EH (cell line): ENCODE measurements at regions not wholly inside any gene's neighbourhood (a gene's known extent, or its start where the extent isn't known, plus 50 kb on each side); places are given as distances from the start of the nearest gene placed in this dataset.

Experiments
- DNase-seq: peaks from one replicate; pipeline ENCODE4 v3.0.0-alpha.2; 2015; ENCODE audit warnings: low read depth

DNA sequence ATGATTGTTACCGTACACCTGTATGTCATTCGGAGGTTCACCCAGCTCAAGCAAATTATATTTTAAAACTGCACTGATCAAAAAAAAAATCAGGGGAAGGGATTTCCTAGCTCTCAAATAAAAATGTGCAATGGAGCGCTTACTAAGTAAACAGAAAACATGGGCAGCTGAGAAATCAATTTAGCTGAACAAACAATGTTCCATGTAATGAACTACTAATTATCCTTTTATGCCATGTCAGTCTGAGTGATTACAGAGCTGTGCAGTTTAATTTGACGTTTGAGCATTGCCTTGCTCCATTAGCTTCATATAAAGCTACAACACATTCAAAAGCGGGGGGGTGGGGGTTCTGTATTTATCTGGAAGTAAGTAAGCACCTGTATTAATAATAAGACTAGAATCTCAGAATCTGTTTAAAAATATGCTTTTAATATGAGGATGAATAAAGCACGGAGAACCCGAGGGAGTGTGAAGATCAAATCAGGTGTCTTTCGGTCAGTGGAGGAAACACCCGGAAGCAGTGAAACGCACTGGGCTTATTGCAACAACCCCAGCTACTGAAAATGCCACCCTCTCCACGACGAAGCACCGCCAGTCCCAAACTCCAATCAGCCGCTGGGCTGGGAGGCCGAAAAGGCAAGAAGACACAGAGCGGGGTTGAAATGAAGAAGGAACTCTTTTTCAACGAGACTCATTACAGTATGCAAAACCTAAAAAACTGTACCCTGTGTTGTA, 196.5 kb upstream of the ATP11B start:
- DNase-seq = no peak

DNA sequence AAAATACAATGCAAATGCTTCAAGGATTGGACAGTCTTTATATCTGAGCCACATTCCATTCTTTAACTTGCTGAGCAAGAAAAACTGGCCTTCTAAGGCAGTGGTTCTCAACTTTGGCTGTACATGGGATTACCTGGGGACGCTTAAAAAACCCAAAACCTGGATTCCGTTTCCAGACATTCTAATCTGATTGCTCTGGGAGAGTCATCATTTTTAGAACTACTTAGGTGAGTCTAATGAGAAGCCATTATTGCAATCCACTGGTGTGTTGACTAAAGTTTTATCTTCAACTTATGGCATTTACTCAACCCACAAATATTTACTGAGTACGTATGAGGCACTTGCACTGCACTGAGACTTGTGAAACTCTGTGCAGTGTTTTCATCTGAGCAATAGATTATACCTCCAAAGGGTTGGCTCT, 195.7 kb upstream of the ATP11B start:
- no peak for DNase-seq

DNA sequence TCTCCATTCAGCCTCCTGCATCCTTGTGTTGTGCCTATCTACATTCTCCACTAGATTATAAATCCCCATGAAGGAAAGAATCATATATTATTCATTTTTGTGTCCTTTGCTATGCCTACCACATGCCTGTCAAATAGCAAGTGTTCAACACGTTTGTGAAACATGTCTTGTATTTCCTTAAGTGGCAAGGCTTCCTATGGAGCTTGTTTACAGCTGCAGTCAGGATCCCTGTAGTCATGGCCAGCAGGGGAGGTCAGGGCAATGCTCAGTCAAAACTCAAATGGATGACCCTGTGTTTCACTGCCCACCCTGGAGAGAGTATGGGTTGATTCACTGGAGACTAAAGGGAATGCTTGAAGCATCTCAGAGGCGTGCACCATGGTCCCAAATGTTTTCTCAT, 191.7 kb upstream of the ATP11B start:
- no peak for DNase-seq

DNA sequence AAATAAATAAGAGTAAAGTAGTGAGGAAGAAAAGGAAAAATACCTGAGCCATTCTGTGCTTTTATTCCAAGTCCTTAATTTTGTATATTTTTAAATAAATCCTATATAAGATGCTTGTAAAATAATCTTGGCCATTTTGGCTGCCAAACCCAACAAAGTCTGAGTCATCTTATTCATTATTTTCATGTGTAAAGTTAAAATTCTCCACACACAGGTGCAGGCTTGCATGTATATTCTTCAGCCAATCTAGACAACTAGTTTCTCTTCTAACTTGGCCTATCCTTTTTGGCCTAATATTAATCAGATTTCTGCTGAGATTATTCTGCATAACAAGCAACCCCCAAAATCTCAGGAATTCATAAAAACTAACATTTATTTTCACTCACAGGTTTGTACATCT, 189.8 kb upstream of the ATP11B start:
- no peak for DNase-seq

DNA sequence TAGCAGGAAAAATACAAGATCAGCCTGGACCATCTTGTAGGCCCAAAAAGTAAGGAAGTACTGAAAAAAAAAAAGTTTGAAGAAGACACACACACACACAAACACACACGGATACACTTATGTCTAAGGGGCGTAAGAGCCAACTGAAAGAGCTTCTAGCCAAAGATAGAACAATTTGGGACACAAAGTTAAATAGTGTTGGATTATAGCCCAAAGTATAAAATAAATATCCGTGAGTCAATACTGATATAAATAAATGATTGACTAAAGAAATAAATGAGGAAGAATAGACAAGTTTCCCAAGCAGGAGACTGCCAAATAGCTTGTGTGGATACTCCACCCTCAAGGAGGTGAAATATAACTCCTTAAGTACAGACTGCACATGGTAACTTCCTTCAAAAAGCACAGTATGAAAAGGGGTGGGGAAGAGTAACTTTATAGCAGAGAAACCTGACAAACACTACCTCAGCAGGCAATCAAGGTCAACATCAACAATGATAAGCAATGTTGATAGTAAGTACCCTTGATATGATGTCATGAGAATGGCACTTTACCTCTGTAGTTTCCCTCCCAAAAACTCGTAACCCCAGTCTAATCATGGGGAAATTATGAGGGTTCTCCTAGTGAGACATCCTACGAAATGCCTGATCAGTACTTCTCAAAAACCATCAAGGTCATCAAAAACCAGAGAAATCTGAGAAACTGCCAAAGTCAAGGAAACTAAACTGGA, 187.3 kb upstream of the ATP11B start:
- DNase-seq = no peak

DNA sequence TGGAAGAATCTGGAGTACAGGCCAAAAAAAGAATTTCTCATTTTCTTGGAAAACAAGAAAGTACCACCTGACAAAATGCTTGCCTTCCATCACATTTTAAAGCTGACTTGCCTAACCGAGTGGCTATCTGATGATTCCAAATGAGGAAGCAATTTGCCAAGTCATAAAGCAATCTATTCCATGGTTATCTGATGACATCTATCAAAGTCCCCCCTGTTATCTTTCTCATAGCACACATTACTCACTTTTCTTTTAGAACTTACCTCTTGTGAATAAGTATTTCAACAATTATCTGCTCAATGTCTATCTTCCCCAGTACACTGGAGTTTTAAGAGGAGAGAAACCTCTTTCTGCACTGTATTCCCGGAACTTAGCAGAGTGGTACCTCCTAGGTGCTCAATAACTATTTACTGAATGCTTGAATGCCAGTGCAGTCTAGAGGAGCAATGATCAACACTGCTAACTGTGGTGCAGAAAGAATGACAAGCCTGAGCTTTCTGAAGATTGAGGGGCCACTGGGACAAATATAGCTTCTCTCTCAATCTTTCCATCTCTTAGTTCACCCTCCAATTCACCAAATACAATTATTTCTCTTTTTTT, 186.3 kb upstream of the ATP11B start:
- DNase-seq = no peak

DNA sequence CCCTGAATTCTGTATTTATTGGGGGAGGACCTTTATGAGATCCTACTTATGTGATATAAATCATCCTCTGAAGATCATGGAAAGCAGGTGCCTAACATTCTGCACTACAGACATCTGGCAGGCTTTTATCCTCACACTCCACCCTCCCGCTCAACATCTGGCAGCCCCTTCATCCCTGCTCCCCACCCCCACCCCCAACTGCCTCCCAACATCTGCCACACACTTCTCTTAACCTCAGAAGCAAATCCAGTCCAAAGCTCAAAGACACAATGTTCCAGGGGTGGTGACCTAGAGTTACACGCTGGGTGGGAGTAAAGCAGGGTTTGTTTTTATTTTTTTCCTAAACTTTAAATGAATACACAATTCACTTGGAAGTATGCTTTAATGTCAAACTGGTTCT, 184.5 kb upstream of the ATP11B start:
- DNase-seq = no peak

DNA sequence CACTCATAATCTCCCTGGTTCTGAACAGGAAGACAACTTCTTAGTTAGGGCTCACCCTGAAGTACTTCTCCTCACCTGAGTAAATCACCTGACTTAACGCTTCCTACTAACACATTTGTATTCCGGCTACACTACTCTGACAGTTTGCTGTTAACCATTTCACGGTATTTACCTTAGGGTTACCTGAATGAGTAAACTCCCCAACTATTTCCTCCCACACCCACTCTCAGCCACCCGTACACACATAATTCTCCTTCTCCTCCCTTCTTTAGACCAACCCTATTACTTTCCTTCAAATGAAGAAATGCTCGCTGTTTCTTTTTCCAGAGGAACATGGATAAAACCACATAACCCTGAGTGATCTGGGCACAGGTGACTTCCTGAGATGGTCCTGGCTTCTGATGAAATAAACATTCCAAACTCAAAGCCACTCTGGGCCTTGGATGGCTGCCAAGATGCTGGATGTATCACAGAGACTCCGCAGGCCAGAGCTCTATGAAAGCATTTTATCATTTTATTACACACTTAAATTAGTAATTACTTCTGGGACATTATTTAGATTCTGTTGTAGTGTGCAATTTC, 183.6 kb upstream of the ATP11B start:
- no peak for DNase-seq

DNA sequence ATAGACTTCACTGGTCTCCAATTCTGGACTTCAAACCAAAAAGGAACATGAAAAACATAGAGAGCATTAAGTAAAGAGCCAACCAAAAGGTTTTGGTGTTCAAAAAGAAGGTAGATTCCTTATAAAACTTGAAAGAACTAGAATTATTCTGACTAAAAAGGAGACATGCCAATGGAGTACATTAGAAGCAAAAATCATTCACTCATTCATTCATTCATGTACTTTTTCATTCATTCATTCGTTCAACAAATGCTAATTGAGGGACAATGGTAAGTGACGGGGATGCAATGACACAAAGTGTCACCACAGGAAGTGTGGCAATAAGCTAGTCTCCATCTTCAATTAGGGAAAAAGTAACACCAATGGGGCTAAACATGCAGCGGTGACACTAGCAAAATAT, 181.0 kb upstream of the ATP11B start:
- DNase-seq = no peak

DNA sequence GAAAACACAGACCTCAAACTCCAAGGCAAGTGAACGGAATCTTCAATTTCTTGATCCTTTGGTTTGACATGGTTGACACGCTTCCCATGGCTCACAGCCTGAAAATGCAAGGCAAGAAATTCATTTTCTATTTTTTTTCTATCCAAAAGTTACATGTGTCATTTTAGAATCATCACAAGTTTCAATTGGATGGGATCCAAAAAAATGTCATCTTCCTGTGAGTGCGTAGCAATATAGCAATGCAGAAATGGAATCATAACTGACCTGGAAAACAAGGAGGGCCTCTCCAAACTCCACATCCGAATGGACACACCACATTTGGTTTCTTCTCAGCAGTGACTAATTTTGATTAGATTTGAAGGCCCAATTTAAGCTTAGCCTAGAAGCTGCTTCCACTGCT, 175.8 kb upstream of the ATP11B start:
- no peak for DNase-seq

DNA sequence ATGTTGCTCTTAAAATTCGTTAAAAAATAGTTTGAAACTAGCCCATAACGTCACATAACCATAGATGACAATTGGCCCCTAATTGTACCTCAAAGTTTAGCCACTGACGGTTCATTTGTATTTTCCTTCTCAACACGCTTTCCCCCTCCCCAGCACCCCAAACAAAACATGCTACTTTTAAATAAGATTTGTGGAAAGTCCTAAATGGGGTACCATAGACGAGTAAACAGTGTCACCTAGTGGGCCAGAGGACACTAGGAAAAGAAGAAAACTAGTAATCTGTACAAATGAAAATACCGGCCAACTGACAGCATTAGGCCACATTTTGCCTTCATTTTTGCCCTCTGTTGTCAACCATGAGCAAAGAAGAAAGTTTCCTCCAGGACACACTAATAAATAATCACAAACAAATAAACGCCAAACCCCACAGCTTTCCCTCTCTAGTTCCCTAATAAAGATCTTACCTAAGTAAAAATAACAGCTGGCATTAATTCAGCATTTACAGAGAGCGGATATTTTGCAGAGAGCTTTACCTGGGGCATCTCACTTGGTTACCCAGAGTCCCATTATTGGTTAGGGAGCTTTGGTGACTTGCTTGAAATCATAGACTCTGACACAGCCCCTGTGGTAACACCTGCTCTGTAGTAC, 175.1 kb upstream of the ATP11B start:
- no peak for DNase-seq

DNA sequence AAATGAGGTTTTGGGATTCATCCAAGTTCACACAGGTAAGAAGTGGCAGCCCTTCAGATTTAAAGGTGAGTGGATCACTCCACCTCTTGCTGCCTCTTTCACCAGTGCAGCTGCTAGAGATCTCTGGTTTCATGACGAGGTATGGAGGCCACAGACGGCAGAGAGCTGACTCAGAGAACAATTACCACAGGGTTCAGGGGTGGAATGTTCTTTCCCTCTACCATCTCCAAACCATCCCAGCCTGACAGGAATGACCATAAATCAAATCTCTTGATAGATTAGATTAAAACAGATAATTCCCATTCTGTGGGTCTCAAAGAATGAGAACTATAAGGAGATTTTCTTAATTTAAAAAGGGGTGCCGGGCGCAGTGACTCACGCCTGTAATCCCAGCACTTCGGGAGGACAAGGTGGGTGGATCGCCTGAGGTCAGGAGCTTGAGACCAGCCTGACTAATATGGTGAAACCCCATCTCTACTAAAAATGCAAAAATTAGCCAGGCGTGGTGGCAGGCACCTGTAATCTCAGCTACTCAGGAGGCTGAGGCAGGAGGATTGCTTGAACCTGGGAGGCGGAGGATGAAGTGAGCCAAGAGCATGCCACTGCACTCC, 174.2 kb upstream of the ATP11B start:
- DNase-seq = no peak

DNA sequence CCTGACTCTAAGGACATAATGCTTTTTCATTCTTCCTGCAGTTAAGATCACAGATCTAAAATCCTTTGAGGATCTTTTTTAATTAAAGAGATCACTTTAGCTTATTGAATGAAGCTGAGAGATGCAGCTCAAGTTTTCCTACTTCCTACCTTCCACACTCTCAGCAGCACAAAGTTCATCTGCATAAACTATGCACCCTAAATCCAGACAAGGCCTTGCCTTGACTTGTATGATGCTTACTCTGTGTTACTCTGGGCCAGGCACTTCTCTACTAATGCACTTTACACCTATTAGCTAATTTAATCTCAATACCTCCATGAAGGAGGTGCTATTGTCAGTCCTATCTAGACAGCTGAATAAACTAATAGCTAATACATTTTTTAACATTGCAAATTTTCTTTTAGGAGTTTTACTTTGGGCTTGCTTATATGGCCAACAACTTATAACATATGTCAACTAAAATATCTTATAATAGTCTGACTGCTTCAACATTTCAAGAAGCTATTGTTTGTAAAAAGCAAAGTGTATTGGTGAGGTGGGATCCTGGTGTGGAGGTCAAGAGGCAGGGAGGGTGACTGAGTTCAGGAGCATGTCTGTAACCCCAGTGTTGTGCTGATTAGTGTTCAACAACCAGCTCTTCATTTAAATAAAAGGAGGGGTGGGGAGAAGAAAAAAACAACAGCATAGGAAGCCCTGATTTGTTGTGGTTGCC, 172.4 kb upstream of the ATP11B start:
- DNase-seq = no peak

DNA sequence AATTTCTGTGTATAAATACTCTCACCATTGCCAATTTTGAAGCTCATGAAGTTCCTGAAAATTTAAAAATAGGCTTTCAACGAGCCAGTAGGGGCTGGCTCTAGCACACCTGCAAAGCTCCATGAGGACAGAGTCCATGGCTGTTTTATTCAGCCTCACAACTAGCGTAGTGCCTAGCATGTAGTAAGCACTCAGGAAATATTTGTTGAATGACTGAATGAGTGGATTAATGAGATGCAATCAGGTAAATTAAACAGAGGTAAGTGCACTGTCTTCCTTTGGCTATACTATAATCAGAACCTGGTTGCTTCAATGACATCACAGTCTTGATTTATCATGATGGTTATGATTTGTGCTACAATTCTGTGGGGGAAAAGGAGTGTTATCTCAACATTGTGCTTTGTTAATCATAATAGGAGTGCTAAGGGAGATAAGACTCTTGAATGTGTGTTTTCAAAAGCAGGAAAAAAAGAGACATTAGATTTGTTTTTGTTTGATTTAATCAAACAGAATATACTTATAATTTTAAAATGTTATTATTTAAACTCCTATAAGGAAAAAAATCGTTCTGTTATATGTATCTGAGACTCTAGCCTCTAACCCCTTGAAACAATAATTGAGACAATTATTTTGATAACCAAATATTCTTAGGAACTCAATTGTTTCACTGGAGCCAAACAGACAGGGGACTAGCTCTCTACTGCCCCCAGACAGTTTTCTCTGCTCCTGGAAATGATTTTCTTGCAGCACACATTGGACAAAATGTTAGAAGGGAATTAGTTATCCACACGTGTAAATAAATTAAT, 171.7 kb upstream of the ATP11B start:
- no peak for DNase-seq

DNA sequence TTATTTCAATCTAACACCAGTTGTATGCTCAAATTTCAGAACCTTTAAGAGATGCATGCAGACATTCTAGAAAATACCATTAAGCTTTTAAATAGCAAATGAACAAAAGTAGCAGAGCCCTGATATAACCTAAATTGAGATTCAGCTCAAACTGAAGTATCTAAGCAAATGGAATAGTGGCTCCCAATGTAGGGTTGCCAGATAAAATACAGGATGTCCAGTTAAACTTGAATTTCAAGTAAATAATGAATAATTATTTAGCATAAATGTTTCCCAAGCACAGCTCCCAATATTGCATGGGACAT, 171.1 kb upstream of the ATP11B start:
- no peak for DNase-seq

DNA sequence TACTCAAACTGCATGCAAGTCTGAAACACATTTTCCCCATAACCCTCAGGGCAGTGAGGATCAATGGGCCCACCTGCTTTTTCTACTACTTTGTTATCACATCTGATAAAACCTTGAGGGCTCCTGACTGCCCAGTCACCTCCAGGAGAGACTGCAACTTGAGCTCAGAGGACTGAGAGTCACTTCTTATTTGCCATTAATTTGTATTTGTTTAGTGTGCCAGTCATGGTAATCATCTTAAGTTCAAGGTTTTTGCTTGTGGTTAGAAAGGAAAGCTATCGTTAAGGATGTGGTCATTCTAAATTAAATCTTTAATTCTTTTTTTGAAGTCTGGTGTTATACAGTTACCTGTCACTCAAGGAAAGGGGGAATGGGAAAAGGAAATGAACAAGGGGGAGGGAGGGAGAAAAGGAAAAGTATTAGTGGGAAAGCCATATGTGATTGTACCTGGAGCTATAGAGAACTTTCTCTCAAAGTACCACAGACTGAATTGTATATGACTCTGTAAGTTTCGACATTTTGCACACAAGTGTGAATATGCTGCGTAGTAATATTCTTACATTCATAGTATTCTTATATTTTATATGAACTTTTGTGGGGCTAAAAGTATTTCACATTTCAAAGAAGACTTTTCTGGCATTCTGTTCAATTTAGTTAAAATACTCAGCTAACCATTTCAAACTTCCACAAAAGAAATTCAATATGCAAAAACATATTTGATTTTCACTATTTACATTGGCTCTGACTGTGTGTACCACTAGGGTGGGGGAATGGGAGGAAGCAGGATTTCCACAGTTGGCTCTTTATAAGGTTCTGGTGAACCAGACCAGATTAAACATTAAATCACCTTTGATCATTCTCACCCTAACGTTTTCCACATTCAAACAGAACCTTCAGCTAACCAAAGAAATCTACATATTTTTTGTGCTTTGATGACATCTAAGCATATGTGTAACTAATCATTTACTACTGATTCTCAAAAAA, 166.5 kb upstream of the ATP11B start:
- no peak for DNase-seq

DNA sequence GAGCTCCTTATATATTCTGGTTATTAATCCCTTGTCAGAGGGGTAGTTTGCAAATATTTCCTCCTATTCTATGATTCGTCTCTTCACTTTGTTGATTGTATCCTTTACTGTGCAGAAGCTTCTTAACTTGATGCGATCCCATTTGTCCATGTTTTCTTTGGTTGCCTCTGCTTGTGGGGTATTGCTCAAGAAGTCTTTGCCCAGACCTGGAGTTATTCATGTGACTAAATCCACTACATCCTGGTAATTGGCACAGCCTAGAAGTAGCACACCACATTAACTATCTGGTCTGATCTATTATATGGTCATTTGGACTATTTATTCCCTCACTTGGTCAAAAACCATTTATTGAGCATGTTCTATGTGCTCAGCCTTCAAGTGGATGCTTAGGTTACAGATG, 164.8 kb upstream of the ATP11B start:
- no peak for DNase-seq

DNA sequence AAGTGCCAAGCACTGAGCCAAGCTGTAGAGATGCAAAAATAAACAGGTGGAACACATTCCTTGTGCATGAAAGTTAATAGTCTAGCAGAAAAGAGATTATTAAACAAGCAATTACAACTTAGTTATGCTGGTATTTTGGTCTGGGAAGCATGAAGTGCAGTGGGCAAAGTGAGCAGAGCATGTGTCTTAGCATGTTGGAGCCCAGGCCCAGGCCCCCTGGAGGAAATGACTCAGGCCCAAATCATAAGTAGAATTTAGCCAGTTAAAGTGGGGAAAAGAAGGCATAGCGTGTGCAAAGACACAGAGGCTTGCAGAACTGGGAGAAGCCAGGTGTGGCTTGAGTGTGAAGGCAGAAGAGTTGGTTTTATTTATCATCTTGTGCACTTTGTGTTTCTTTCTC, 163.8 kb upstream of the ATP11B start:
- DNase-seq = no peak
